Fibroblast of lung (primary cell): ENCODE measurements at regions not wholly inside any gene's neighbourhood (a gene's known extent, or its start where the extent isn't known, plus 50 kb on each side); places are given as distances from the start of the nearest gene placed in this dataset.
A peak's percentile ranks its signal among the peaks of the same experiment; 100 is the strongest.

Experiments
- DNase-seq, 2 donors: peaks; one replicate each; pipeline versions ENCODE4 v3.0.0 to v3.0.0-alpha.2; 2010; ENCODE audit warnings: low read depth in 2 of 2
- H2AFZ ChIP-seq: 2 replicates; pipeline ENCODE4 v1.5.1; 2012; ENCODE audit warnings: low read length, control low read depth, inconsistent platforms
- H3K27ac ChIP-seq: 2 replicates; pipeline ENCODE4 v1.5.1; 2011; ENCODE audit warnings: low read length, control low read depth; ENCODE audit not compliant: insufficient read depth
- H3K27me3 ChIP-seq: 2 replicates; pipeline ENCODE4 v1.5.1; 2011; ENCODE audit warnings: mild to moderate bottlenecking, low read length; ENCODE audit not compliant: control insufficient read depth, insufficient read depth
- H3K36me3 ChIP-seq: 2 replicates; pipeline ENCODE4 v1.5.1; 2011; ENCODE audit warnings: low read length; ENCODE audit not compliant: control insufficient read depth, insufficient read depth
- H3K4me1 ChIP-seq: 2 replicates; pipeline ENCODE4 v1.5.1; 2011; ENCODE audit warnings: low read length; ENCODE audit not compliant: control insufficient read depth, insufficient read depth; ENCODE audit errors: extremely low read depth
- H3K4me2 ChIP-seq: 2 replicates; pipeline ENCODE4 v1.5.1; 2011; ENCODE audit warnings: low read length, control low read depth; ENCODE audit not compliant: insufficient read depth; ENCODE audit errors: extremely low read depth
- H3K4me3 ChIP-seq, 4 experiments: fragments of 200-600 bp in 1 of 4; sonication (generic) in 1 of 4; replicated peaks in 1 of 4; 2 replicates each; pipeline ENCODE4 v1.5.1; 2011 to 2016; ENCODE audit warnings: low read length in 4 of 4, low read depth in 3 of 4, mild to moderate bottlenecking in 3 of 4, control low read depth in 2 of 4, inconsistent platforms in 1 of 4, mixed read lengths in 1 of 4; ENCODE audit not compliant: insufficient read depth in 1 of 4; ENCODE audit errors: control extremely low read depth in 1 of 4
- H3K79me2 ChIP-seq: 2 replicates; pipeline ENCODE4 v1.5.1; 2012; ENCODE audit warnings: mild to moderate bottlenecking, low read length, inconsistent platforms; ENCODE audit not compliant: control insufficient read depth, insufficient read depth
- H3K9ac ChIP-seq: 2 replicates; pipeline ENCODE4 v1.5.1; 2011; ENCODE audit warnings: mild to moderate bottlenecking, low read length, control low read depth; ENCODE audit not compliant: insufficient read depth
- H3K9me3 ChIP-seq: 2 replicates; pipeline ENCODE4 v1.5.1; 2012; ENCODE audit warnings: low read depth, low read length; ENCODE audit not compliant: control insufficient read depth, insufficient read depth
- H4K20me1 ChIP-seq: 2 replicates; pipeline ENCODE4 v1.5.1; 2011; ENCODE audit warnings: low read length; ENCODE audit not compliant: control insufficient read depth, insufficient read depth; ENCODE audit errors: extremely low read depth
- EZH2 ChIP-seq: IDR thresholded peaks from 2 replicates; pipeline ENCODE4 v1.5.1; 2012; ENCODE audit warnings: low read length, control low read depth, mild to moderate bottlenecking; ENCODE audit errors: missing control alignments
- TF ChIP-seq, protein P1 (sequence below), 2 donors: IDR thresholded peaks in 1 of 2; conservative IDR thresholded peaks in 1 of 2; 1 replicate in 1 of 2; 2 replicates in 1 of 2; pipeline ENCODE4 v1.5.1; 2011 to 2012; ENCODE audit warnings: low read length in 2 of 2, control low read depth in 1 of 2, inconsistent platforms in 1 of 2, low read depth in 1 of 2, mild to moderate bottlenecking in 1 of 2

GRCh38 chr7:131859147-131859821 lies 302.9 kb upstream of the PODXL start:
- TF ChIP-seq, protein P1, sequence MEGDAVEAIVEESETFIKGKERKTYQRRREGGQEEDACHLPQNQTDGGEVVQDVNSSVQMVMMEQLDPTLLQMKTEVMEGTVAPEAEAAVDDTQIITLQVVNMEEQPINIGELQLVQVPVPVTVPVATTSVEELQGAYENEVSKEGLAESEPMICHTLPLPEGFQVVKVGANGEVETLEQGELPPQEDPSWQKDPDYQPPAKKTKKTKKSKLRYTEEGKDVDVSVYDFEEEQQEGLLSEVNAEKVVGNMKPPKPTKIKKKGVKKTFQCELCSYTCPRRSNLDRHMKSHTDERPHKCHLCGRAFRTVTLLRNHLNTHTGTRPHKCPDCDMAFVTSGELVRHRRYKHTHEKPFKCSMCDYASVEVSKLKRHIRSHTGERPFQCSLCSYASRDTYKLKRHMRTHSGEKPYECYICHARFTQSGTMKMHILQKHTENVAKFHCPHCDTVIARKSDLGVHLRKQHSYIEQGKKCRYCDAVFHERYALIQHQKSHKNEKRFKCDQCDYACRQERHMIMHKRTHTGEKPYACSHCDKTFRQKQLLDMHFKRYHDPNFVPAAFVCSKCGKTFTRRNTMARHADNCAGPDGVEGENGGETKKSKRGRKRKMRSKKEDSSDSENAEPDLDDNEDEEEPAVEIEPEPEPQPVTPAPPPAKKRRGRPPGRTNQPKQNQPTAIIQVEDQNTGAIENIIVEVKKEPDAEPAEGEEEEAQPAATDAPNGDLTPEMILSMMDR (conservative IDR thresholded peaks at IDR 0.05 in 1 of 2, IDR thresholded peaks at IDR 0.05 in 1 of 2; ENCODE audit: low read depth in 1 of 2, low read length in 2 of 2) = peak; percentile 90 to 98
- no peak for TF ChIP-seq EZH2
- Histone ChIP-seq H3K4me2 (no peak overlapping the region), H3K36me3 (no peaks in the 10 kb centered on the region), H3K9me3 (no peaks in the 10 kb centered on the region), H3K4me3 (no peak overlapping the region), H3K4me1 (no peaks in the 10 kb centered on the region), H3K79me2 (no peaks in the 10 kb centered on the region), H2AFZ (no peak overlapping the region), H4K20me1 (no peaks in the 10 kb centered on the region), H3K27me3 (no peaks in the 10 kb centered on the region), H3K27ac (no peak overlapping the region), H3K9ac (no peak overlapping the region)
- peak; percentile 61 to 73 for DNase-seq

GRCh38 chr7:131858611-131859010 lies 302.2 kb upstream of the PODXL start:
- H3K27me3 ChIP-seq = no peaks in the 10 kb centered on the region
- H3K36me3 ChIP-seq = no peaks in the 10 kb centered on the region
- H3K9me3 ChIP-seq = no peaks in the 10 kb centered on the region
- no peak overlapping the region for H3K4me3 ChIP-seq
- no peak overlapping the region for H2AFZ ChIP-seq
- no peak overlapping the region for H3K27ac ChIP-seq
- H3K4me2 ChIP-seq = no peak overlapping the region
- H4K20me1 ChIP-seq = no peaks in the 10 kb centered on the region
- TF ChIP-seq, protein P1 (conservative IDR thresholded peaks at IDR 0.05 in 1 of 2, IDR thresholded peaks at IDR 0.05 in 1 of 2; ENCODE audit: low read depth in 1 of 2, low read length in 2 of 2) = no peak
- H3K79me2 ChIP-seq = no peaks in the 10 kb centered on the region
- no peak overlapping the region for H3K9ac ChIP-seq
- no peaks in the 10 kb centered on the region for H3K4me1 ChIP-seq
- DNase-seq = no peak

DNA sequence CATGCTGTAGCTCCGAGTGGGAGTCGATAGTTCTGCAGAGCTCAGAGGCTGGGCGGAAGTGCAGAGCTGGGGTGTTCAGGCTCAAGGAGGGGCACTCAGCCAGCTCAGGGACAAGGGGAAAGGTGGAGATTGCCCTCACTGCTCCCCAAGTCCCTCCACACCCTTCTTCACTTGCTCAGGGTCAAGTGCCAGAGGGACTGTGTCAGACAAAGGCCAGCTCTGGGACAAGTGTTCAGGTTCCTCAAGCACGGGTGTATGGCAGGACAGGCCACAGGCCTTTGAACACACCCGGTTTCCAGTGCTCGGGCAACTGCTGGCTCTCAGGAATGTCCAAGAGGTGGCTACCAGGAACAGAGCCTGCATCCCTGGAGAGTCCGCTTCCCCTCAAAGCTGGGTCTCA lies 293.0 kb upstream of the PODXL start:
- Histone ChIP-seq H3K9ac (no peak overlapping the region), H2AFZ (no peak overlapping the region), H3K4me1 (no peaks in the 10 kb centered on the region), H3K9me3 (no peaks in the 10 kb centered on the region), H3K27ac (no peak overlapping the region), H4K20me1 (no peaks in the 10 kb centered on the region), H3K27me3 (no peaks in the 10 kb centered on the region), H3K4me3 (no peak overlapping the region), H3K4me2 (no peak overlapping the region), H3K36me3 (no peaks in the 10 kb centered on the region), H3K79me2 (no peaks in the 10 kb centered on the region)
- TF ChIP-seq EZH2 = no peak
- TF ChIP-seq, protein P1 (conservative IDR thresholded peaks at IDR 0.05 in 1 of 2, IDR thresholded peaks at IDR 0.05 in 1 of 2; ENCODE audit: low read depth in 1 of 2, low read length in 2 of 2) = no peak
- no peak for DNase-seq
